Testis (tissue), 2 donors: ENCODE measurements at regions not wholly inside any gene's neighbourhood (a gene's known extent, or its start where the extent isn't known, plus 50 kb on each side); places are given as distances from the start of the nearest gene placed in this dataset.

Experiments used
- CTCF ChIP-seq, 3 experiments: fragments of 450-650 bp in 2 of 3; fragments of 200-600 bp in 1 of 3; sonication (generic) in 1 of 3; IDR thresholded peaks; one replicate each; pipeline ENCODE4 v1.5.1; 2016 to 2019; ENCODE audit warnings: antibody characterized with exemption in 3 of 3, mild to moderate bottlenecking in 2 of 3, moderate library complexity in 1 of 3
- POLR2A ChIP-seq: fragments of 450-650 bp; IDR thresholded peaks from one replicate; pipeline ENCODE4 v1.6.1; 2017; ENCODE audit warnings: antibody characterized with exemption, mild to moderate bottlenecking, moderate library complexity

- no peak for TF ChIP-seq POLR2A
- no peak for TF ChIP-seq CTCF (IDR thresholded peaks at IDR 0.05)
Observed at GRCh38 chr2:121120991-121121390, 164.0 kb downstream of the TFCP2L1 start.
